ENCODE measurements at regions not wholly inside any gene's neighbourhood (a gene's known extent, or its start where the extent isn't known, plus 50 kb on each side); places are given as distances from the start of the nearest gene placed in this dataset.
"Not testable (repeated sequence)": the region's sequence is repeated elsewhere in the genome, so short reads cannot be mapped to it uniquely, and the experiment has no call there.

- no peak for TF ChIP-seq POLR2A (IDR thresholded peaks at IDR 0.05)
- no peak for TF ChIP-seq CTCF (IDR thresholded peaks at IDR 0.05)
- Histone ChIP-seq H3K27ac (no peak overlapping the region), H3K9me3 (no peaks in the 10 kb centered on the region), H3K4me1 (no peaks in the 10 kb centered on the region), H3K36me3 (no peaks in the 10 kb centered on the region), H3K27me3 (no peaks in the 10 kb centered on the region), H3K4me3 (no peak overlapping the region)
- no peak for DNase-seq
- intact Hi-C loops (cut with DNase I; ENCODE audit: low total_unique reads): no loop called here
These were observed 1155.8 kb upstream of the CHAC2 start for GRCh38 chr2:52611759-52612158.

GRCh38 chr2:52608030-52608429 lies 1159.6 kb upstream of the CHAC2 start:
- no peak for DNase-seq

GRCh38 chr2:52597346-52597745 lies 1170.3 kb upstream of the CHAC2 start:
- intact Hi-C loops (cut with DNase I; ENCODE audit: low total_unique reads): no loop called here

More at GRCh38 chr2:52608030-52608429, 1159.6 kb upstream of the CHAC2 start:
- Histone ChIP-seq H3K4me1 (no peaks in the 10 kb centered on the region), H3K9me3 (no peaks in the 10 kb centered on the region), H3K27me3 (no peaks in the 10 kb centered on the region), H3K36me3 (no peaks in the 10 kb centered on the region), H3K4me3 (no peak overlapping the region), H3K27ac (no peak overlapping the region)
- TF ChIP-seq CTCF (IDR thresholded peaks at IDR 0.05) (no peak), POLR2A (IDR thresholded peaks at IDR 0.05) (no peak)
- intact Hi-C loops (cut with DNase I; ENCODE audit: low total_unique reads): no loop called here

GRCh38 chr2:52594026-52594425 lies 1173.6 kb upstream of the CHAC2 start:
- TF ChIP-seq CTCF (IDR thresholded peaks at IDR 0.05): no peak
- no peak for TF ChIP-seq POLR2A (IDR thresholded peaks at IDR 0.05)
- Histone ChIP-seq H3K27me3 (no peaks in the 10 kb centered on the region), H3K9me3 (no peaks in the 10 kb centered on the region), H3K4me1 (no peaks in the 10 kb centered on the region), H3K4me3 (no peak overlapping the region), H3K36me3 (no peaks in the 10 kb centered on the region), H3K27ac (no peak overlapping the region)
- intact Hi-C loops (cut with DNase I; ENCODE audit: low total_unique reads): no loop called here
- no peak for DNase-seq

More at GRCh38 chr2:52597346-52597745, 1170.3 kb upstream of the CHAC2 start:
- TF ChIP-seq CTCF (IDR thresholded peaks at IDR 0.05) (no peak), POLR2A (IDR thresholded peaks at IDR 0.05) (no peak)
- H3K36me3 ChIP-seq: no peaks in the 10 kb centered on the region
- H3K4me3 ChIP-seq: no peak overlapping the region
- no peaks in the 10 kb centered on the region for H3K4me1 ChIP-seq
- DNase-seq: no peak
- H3K27ac ChIP-seq: no peak overlapping the region
- H3K9me3 ChIP-seq: no peaks in the 10 kb centered on the region
- no peaks in the 10 kb centered on the region for H3K27me3 ChIP-seq

- H3K9me3 ChIP-seq; H3K4me3 ChIP-seq; H3K27me3 ChIP-seq; H3K4me1 ChIP-seq; intact Hi-C loops (cut with DNase I; ENCODE audit: low total_unique reads); H3K27ac ChIP-seq; DNase-seq; H3K36me3 ChIP-seq: not testable (repeated sequence)
These were observed 1183.5 kb upstream of the CHAC2 start for GRCh38 chr2:52584071-52584470.

GRCh38 chr2:52572469-52572894 lies 1195.1 kb upstream of the CHAC2 start:
- TF ChIP-seq CTCF (IDR thresholded peaks at IDR 0.05) (no peak), POLR2A (IDR thresholded peaks at IDR 0.05) (no peak)
- Histone ChIP-seq H3K27ac (no peak overlapping the region), H3K27me3 (no peaks in the 10 kb centered on the region), H3K4me3 (no peak overlapping the region), H3K36me3 (no peaks in the 10 kb centered on the region), H3K4me1 (no peaks in the 10 kb centered on the region), H3K9me3 (no peaks in the 10 kb centered on the region)
- DNase-seq: no peak
- intact Hi-C loops (cut with DNase I; ENCODE audit: low total_unique reads): no loop called here
